WTC11 (cell line): ENCODE measurements at regions not wholly inside any gene's neighbourhood (a gene's known extent, or its start where the extent isn't known, plus 50 kb on each side); places are given as distances from the start of the nearest gene placed in this dataset.

ENCODE experiments used
- CREM ChIP-seq: sonication (generic); formaldehyde crosslinking; IDR thresholded peaks from 2 replicates; pipeline ENCODE4 v1.8.1; 2022; ENCODE audit warnings: mild to moderate bottlenecking, missing genetic modification reagents, moderate library complexity
- EMX1 ChIP-seq: fragments of 250-450 bp; sonication (Bioruptor Pico); IDR thresholded peaks from 2 replicates; pipeline ENCODE4 v1.8.0; 2021; ENCODE audit warnings: mild to moderate bottlenecking
- ESRRA ChIP-seq: sonication (generic); formaldehyde crosslinking; IDR thresholded peaks from 2 replicates; pipeline ENCODE4 v1.8.1; 2022; ENCODE audit warnings: mild to moderate bottlenecking, missing genetic modification reagents, borderline replicate concordance
- ETV6 ChIP-seq: sonication (generic); formaldehyde crosslinking; IDR thresholded peaks from 2 replicates; pipeline ENCODE4 v1.8.1; 2022; ENCODE audit warnings: mild to moderate bottlenecking, missing genetic modification reagents
- FOXP1 ChIP-seq: sonication (generic); formaldehyde crosslinking; IDR thresholded peaks from 2 replicates; pipeline ENCODE4 v1.8.0; 2022; ENCODE audit warnings: missing genetic modification reagents, mild to moderate bottlenecking, moderate library complexity, borderline replicate concordance
- GRHL2 ChIP-seq: fragments of 250-450 bp; sonication (Bioruptor Pico); IDR thresholded peaks from 2 replicates; pipeline ENCODE4 v1.8.0; 2022; ENCODE audit warnings: mild to moderate bottlenecking, moderate library complexity; ENCODE audit not compliant: insufficient replicate concordance, severe bottlenecking
- GTF2I ChIP-seq: fragments of 250-450 bp; sonication (Bioruptor Pico); conservative IDR thresholded peaks from 2 replicates; pipeline ENCODE4 v1.4.0; 2021; ENCODE audit warnings: mild to moderate bottlenecking
- HMGA2 ChIP-seq: fragments of 250-450 bp; sonication (Bioruptor Pico); IDR thresholded peaks from 2 replicates; pipeline ENCODE4 v1.4.0; 2021; ENCODE audit warnings: mild to moderate bottlenecking, moderate library complexity
- IRF2 ChIP-seq: sonication (generic); formaldehyde crosslinking; IDR thresholded peaks from 2 replicates; pipeline ENCODE4 v1.8.0; 2022; ENCODE audit warnings: low read depth, missing genetic modification reagents, borderline replicate concordance
- JAZF1 ChIP-seq: fragments of 250-450 bp; sonication (Bioruptor Pico); IDR thresholded peaks from 2 replicates; pipeline ENCODE4 v1.9.0; 2021; ENCODE audit warnings: moderate library complexity, mild to moderate bottlenecking, inconsistent platforms
- KAT7 ChIP-seq: sonication (generic); formaldehyde crosslinking; IDR thresholded peaks from 2 replicates; pipeline ENCODE4 v1.8.1; 2023; ENCODE audit warnings: missing genetic modification reagents, mild to moderate bottlenecking, borderline replicate concordance
- NFATC4 ChIP-seq: fragments of 250-450 bp; sonication (Bioruptor Pico); IDR thresholded peaks from 2 replicates; pipeline ENCODE4 v1.9.0; 2021; ENCODE audit warnings: mild to moderate bottlenecking
- RORB ChIP-seq: fragments of 250-450 bp; sonication (Bioruptor Pico); IDR thresholded peaks from 2 replicates; pipeline ENCODE4 v1.9.0; 2021; ENCODE audit warnings: mild to moderate bottlenecking
- TCF7 ChIP-seq: sonication (generic); formaldehyde crosslinking; IDR thresholded peaks from 2 replicates; pipeline ENCODE4 v1.8.0; 2022; ENCODE audit warnings: mild to moderate bottlenecking, low read depth, missing genetic modification reagents, moderate library complexity
- TEAD1 ChIP-seq: sonication (generic); formaldehyde crosslinking; IDR thresholded peaks from 2 replicates; pipeline ENCODE4 v1.8.0; 2022; ENCODE audit warnings: mild to moderate bottlenecking, missing genetic modification reagents
- TEAD4 ChIP-seq: sonication (generic); formaldehyde crosslinking; IDR thresholded peaks from 2 replicates; pipeline ENCODE4 v1.8.0; 2022; ENCODE audit warnings: mild to moderate bottlenecking, missing genetic modification reagents
- TP53 ChIP-seq: sonication (generic); formaldehyde crosslinking; IDR thresholded peaks from 2 replicates; pipeline ENCODE4 v1.8.1; 2023; ENCODE audit warnings: mild to moderate bottlenecking, missing genetic modification reagents
- ZBTB21 ChIP-seq: sonication (generic); formaldehyde crosslinking; IDR thresholded peaks from 2 replicates; pipeline ENCODE4 v1.8.1; 2023; ENCODE audit warnings: mild to moderate bottlenecking, missing genetic modification reagents, borderline replicate concordance
- ZNF121 ChIP-seq: sonication (generic); formaldehyde crosslinking; IDR thresholded peaks from 2 replicates; pipeline ENCODE4 v1.8.0; 2023; ENCODE audit warnings: missing genetic modification reagents
- ZNF138 ChIP-seq: sonication (generic); formaldehyde crosslinking; conservative IDR thresholded peaks from 2 replicates; pipeline ENCODE4 v1.8.1; 2022; ENCODE audit warnings: mild to moderate bottlenecking, moderate library complexity, missing genetic modification reagents
- ZNF219 ChIP-seq: sonication (generic); formaldehyde crosslinking; IDR thresholded peaks from 2 replicates; pipeline ENCODE4 v1.8.0; 2023; ENCODE audit warnings: missing genetic modification reagents, mild to moderate bottlenecking, borderline replicate concordance
- ZNF232 ChIP-seq: sonication (generic); formaldehyde crosslinking; IDR thresholded peaks from 2 replicates; pipeline ENCODE4 v1.8.0; 2022; ENCODE audit warnings: mild to moderate bottlenecking, missing genetic modification reagents
- ZNF317 ChIP-seq: sonication (generic); formaldehyde crosslinking; IDR thresholded peaks from 2 replicates; pipeline ENCODE4 v1.8.1; 2023; ENCODE audit warnings: low read depth, mild to moderate bottlenecking, moderate library complexity, missing genetic modification reagents, borderline replicate concordance
- ZNF416 ChIP-seq: fragments of 250-450 bp; sonication (Bioruptor Pico); IDR thresholded peaks from 2 replicates; pipeline ENCODE4 v1.9.0; 2021; ENCODE audit warnings: mild to moderate bottlenecking, inconsistent platforms
- ZNF671 ChIP-seq: fragments of 250-450 bp; sonication (Bioruptor Pico); IDR thresholded peaks from 2 replicates; pipeline ENCODE4 v1.8.0; 2021; ENCODE audit warnings: mild to moderate bottlenecking
- TF ChIP-seq, protein P1 (sequence below): fragments of 250-450 bp; sonication (Bioruptor Pico); IDR thresholded peaks from 2 replicates; pipeline ENCODE4 v1.9.0; 2021; ENCODE audit warnings: mild to moderate bottlenecking
- TF ChIP-seq, protein P2 (sequence below): fragments of 250-450 bp; sonication (Bioruptor Pico); IDR thresholded peaks from 2 replicates; pipeline ENCODE4 v1.9.0; 2021; ENCODE audit warnings: moderate library complexity, mild to moderate bottlenecking, inconsistent platforms, borderline replicate concordance
- TF ChIP-seq, protein P3 (sequence below): sonication (generic); formaldehyde crosslinking; IDR thresholded peaks from 2 replicates; pipeline ENCODE4 v1.8.0; 2022; ENCODE audit warnings: missing genetic modification reagents
- TF ChIP-seq, protein P4 (sequence below): fragments of 250-450 bp; sonication (Bioruptor Pico); IDR thresholded peaks from 2 replicates; pipeline ENCODE4 v2.1.2; 2022; ENCODE audit warnings: mild to moderate bottlenecking, moderate library complexity
- TF ChIP-seq, protein P5 (sequence below): sonication (generic); formaldehyde crosslinking; IDR thresholded peaks from 2 replicates; pipeline ENCODE4 v1.8.1; 2023; ENCODE audit warnings: mild to moderate bottlenecking, missing genetic modification reagents, moderate library complexity
- TF ChIP-seq, protein P6 (sequence below): fragments of 250-450 bp; sonication (Bioruptor Pico); conservative IDR thresholded peaks from 2 replicates; pipeline ENCODE4 v1.9.0; 2021; ENCODE audit warnings: mild to moderate bottlenecking

DNA sequence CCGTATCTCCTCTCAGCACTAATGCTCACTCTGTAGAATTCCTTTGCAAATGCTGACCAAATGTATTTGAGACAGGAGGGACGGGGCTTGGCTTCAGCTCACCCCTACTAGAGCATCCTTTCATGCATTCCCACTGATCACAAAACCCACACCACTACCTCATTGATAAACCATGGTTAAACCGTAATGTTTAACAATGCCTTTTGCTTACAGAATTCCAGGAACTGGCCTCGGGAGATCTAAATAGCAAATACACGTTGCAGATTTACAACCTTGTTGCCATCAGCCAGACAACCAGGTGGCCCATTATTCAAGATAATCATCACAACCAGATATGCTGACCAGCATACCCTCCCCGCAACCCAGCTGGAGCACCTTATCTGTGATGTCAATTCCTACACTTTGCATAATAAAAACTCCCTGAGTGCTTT lies 391.9 kb downstream of the KCTD8 start (continued):
- TF ChIP-seq, protein P1, sequence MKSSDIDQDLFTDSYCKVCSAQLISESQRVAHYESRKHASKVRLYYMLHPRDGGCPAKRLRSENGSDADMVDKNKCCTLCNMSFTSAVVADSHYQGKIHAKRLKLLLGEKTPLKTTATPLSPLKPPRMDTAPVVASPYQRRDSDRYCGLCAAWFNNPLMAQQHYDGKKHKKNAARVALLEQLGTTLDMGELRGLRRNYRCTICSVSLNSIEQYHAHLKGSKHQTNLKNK (CRISPR knock-in tag) = no peak
- TF ChIP-seq IRF2 (CRISPR knock-in tag) (no peak), TEAD1 (CRISPR knock-in tag) (peak; percentile 96), ZNF121 (CRISPR knock-in tag) (no peak), ZBTB21 (CRISPR knock-in tag) (peak; percentile 45; the same call in 1 of the 2 replicates), ZNF416 (CRISPR knock-in tag) (no peak), HMGA2 (CRISPR knock-in tag) (no peak), JAZF1 (CRISPR knock-in tag) (no peak), ZNF317 (CRISPR knock-in tag) (no peak), ZNF232 (CRISPR knock-in tag) (no peak), GRHL2 (CRISPR knock-in tag) (no peak), RORB (CRISPR knock-in tag) (no peak), EMX1 (CRISPR knock-in tag) (no peak), NFATC4 (no peak), ZNF671 (no peak), KAT7 (CRISPR knock-in tag) (no peak), ESRRA (CRISPR knock-in tag) (no peak), ETV6 (CRISPR knock-in tag) (peak; percentile 67; the same call in 1 of the 2 replicates), FOXP1 (CRISPR knock-in tag) (no peak), TCF7 (CRISPR knock-in tag) (no peak), TP53 (no peak), CREM (peak; percentile 71; the same call in 1 of the 2 replicates), TEAD4 (CRISPR knock-in tag) (0 out of 2 replicates have a peak, but pooled peaks have one; percentile 24), ZNF138 (0 out of 2 replicates have a peak, but pooled peaks have one; percentile 60), ZNF219 (CRISPR knock-in tag) (no peak), GTF2I (CRISPR knock-in tag) (no peak)
- TF ChIP-seq, protein P2, sequence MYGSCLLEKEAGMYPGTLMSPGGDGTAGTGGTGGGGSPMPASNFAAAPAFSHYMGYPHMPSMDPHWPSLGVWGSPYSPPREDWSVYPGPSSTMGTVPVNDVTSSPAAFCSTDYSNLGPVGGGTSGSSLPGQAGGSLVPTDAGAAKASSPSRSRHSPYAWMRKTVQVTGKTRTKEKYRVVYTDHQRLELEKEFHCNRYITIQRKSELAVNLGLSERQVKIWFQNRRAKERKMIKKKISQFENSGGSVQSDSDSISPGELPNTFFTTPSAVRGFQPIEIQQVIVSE (CRISPR knock-in tag) = no peak
- TF ChIP-seq, protein P3, sequence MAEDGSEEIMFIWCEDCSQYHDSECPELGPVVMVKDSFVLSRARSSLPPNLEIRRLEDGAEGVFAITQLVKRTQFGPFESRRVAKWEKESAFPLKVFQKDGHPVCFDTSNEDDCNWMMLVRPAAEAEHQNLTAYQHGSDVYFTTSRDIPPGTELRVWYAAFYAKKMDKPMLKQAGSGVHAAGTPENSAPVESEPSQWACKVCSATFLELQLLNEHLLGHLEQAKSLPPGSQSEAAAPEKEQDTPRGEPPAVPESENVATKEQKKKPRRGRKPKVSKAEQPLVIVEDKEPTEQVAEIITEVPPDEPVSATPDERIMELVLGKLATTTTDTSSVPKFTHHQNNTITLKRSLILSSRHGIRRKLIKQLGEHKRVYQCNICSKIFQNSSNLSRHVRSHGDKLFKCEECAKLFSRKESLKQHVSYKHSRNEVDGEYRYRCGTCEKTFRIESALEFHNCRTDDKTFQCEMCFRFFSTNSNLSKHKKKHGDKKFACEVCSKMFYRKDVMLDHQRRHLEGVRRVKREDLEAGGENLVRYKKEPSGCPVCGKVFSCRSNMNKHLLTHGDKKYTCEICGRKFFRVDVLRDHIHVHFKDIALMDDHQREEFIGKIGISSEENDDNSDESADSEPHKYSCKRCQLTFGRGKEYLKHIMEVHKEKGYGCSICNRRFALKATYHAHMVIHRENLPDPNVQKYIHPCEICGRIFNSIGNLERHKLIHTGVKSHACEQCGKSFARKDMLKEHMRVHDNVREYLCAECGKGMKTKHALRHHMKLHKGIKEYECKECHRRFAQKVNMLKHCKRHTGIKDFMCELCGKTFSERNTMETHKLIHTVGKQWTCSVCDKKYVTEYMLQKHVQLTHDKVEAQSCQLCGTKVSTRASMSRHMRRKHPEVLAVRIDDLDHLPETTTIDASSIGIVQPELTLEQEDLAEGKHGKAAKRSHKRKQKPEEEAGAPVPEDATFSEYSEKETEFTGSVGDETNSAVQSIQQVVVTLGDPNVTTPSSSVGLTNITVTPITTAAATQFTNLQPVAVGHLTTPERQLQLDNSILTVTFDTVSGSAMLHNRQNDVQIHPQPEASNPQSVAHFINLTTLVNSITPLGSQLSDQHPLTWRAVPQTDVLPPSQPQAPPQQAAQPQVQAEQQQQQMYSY (CRISPR knock-in tag) = no peak
- TF ChIP-seq, protein P4, sequence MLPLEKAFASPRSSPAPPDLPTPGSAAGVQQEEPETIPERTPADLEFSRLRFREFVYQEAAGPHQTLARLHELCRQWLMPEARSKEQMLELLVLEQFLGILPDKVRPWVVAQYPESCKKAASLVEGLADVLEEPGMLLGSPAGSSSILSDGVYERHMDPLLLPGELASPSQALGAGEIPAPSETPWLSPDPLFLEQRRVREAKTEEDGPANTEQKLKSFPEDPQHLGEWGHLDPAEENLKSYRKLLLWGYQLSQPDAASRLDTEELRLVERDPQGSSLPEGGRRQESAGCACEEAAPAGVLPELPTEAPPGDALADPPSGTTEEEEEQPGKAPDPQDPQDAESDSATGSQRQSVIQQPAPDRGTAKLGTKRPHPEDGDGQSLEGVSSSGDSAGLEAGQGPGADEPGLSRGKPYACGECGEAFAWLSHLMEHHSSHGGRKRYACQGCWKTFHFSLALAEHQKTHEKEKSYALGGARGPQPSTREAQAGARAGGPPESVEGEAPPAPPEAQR (CRISPR knock-in tag) = no peak
- TF ChIP-seq, protein P5, sequence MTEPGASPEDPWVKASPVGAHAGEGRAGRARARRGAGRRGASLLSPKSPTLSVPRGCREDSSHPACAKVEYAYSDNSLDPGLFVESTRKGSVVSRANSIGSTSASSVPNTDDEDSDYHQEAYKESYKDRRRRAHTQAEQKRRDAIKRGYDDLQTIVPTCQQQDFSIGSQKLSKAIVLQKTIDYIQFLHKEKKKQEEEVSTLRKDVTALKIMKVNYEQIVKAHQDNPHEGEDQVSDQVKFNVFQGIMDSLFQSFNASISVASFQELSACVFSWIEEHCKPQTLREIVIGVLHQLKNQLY = no peak
- TF ChIP-seq, protein P6, sequence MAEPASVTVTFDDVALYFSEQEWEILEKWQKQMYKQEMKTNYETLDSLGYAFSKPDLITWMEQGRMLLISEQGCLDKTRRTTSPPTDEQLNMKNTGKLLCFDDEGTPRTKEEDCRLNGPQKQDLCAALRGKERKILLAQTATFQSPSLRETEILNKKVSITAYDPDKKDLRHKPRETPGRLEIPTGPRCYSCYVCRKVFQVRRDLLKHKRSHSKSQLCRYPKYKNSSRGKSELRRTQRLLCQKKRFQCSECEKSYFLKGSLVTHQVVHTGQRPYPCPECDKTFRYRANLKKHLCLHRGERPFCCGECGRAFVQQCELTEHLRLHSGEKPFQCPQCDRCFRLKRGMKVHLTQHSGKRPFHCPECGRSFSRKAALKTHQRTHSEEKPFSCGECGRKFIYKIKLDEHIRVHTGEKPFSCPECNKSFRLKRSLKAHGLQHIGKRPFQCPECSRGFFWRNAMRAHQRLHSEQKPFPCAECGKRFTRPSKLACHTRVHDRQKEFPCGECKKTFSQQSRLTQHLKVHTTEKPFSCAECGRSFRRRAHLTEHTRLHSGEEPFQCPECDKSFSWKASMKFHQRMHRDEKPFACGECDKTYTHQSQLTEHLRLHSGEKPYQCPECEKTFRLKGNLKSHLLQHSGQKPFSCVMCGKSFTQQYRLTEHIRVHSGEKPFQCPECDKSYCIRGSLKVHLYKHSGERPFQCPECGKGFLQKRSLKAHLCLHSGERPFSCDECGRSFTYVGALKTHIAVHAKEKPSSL = no peak
